GM20000 (cell line): ENCODE measurements at regions not wholly inside any gene's neighbourhood (a gene's known extent, or its start where the extent isn't known, plus 50 kb on each side); places are given as distances from the start of the nearest gene placed in this dataset.

Experiments used
- DNase-seq: peaks from one replicate; pipeline ENCODE4 v3.0.0; 2012; ENCODE audit warnings: low spot score
- CTCF ChIP-seq: IDR thresholded peaks from 2 replicates; pipeline ENCODE4 v1.5.1; 2012; ENCODE audit warnings: mild to moderate bottlenecking, control low read depth; ENCODE audit errors: extremely low read depth, missing control alignments

DNA sequence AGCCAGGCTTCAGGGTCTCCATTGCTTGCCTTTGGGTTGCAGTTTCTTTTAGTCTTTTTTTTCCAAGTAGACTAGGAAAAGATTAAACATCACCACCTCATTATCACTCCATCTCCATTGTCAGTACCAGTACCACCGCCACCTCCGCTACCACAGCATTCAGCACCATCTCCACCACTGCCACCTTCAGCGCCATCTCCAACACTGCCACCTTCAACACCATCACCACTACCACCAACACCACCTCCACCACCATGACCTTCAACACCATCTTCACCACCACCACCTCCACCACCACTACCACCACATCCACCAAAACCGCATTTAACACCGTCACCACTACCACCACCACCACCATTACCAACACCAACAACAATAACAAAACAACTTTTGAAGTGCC is 141.5 kb upstream of the MPHOSPH6 start:
- no peak for DNase-seq

GRCh38 chr16:82302042-82302727 is 132.2 kb upstream of the MPHOSPH6 start:
- DNase-seq: no peak
- no peak for TF ChIP-seq CTCF

More for the DNA sequence above, 141.5 kb upstream of the MPHOSPH6 start:
- no peak for TF ChIP-seq CTCF

DNA sequence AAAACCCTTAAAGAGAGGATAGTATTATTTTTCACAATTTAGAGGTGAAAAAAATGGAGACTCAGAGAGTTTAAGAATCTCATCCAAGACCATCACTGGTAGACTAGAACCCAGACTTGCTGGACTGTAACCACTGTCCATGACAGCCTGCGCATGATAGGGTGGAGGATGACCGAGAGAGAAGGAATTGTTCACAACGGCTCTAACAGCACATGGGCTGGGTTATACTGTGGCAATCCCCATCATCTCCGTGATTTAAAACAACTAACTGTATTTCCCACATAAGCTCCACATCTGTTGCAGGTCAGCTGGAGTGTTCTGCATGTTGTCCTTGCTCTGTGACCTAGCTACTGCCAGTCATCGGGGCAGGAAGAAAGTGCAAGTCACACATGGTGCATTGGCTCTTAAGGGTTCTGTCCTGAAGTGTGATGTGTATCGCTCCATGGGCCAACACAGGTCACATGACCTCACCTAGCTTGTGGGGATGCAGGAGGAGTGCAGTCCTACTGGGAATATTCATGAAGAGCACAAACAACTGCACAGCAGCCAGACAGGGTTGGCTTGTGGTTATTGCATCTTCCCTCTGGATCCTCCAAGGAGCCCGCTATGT is 131.2 kb upstream of the MPHOSPH6 start:
- DNase-seq: no peak
- TF ChIP-seq CTCF: no peak

DNA sequence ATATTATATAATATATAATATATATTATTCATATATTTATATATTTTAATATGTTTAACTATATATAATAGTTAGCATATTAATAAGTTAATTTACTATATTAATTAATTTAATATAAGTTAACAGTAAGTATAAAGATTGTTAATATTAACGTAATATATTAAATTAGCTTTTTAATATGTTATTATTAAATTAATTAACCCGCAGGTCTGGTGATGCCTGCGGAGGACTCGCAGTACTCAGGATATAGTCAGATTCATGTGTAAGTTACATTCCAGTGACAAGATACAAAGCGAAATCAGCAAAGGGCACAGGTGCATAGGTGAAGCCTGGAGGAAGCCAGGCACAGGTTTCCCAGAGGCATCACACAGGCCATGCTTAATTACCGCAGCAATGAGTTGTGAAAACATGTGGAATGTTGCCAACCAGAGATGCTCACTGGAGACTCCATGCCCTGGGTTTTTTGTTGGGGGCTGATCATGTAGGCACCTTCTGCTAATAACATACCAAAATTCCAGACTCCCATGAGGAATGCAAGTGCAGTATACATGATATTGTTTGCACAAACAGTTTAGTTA is 130.4 kb upstream of the MPHOSPH6 start:
- DNase-seq: no peak
- no peak for TF ChIP-seq CTCF

DNA sequence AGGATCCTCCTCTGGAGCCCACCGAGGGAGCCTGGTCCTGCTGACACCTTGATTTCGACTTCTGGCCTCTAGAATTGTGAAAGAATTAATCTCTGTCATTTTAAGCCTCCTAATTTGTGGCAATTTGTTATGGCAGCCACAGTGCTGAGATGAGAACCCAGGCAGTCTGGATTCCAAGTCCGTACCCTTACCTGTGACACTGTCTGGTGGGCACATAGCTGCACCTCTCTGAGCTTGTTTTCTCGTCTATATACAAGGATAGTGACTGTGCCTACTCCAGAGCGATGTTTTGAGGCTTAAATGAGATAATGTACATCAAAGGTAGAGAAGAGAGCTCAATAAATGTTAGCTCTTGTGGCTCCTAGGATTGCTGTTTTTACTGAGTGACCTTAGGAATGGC is 128.4 kb upstream of the MPHOSPH6 start:
- no peak for DNase-seq
- no peak for TF ChIP-seq CTCF

- no peak for TF ChIP-seq CTCF
- no peak for DNase-seq
Observed at GRCh38 chr16:82295290-82296201, 125.5 kb upstream of the MPHOSPH6 start.
